ENCODE measurements at regions not wholly inside any gene's neighbourhood (a gene's known extent, or its start where the extent isn't known, plus 50 kb on each side); places are given as distances from the start of the nearest gene placed in this dataset.

DNA sequence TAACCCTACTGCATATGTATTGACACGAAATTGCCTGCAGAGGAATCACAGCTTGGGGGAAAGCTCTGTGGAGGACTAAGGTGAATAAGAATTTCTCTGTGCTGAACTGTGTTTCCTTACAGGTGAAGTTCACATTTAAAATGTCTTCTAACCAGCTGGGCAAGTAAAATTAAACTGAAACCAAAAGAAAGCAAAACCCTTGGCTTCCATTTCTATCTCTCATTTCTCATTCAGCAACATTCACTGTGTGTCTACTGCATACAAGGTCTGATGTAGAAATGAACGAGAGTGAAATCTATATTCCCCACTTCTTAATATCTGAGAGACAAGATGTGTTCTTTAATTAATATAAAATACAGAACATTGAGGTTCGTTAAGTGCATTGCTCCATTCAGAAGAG lies 397.3 kb downstream of the SOX11 start:
- Histone ChIP-seq H3K36me3 (ENCODE audit: control insufficient read depth, insufficient read depth, low read length) (no peaks in the 10 kb centered on the region), H3K4me3 (ENCODE audit: low read depth, low read length) (no peak overlapping the region), H3K27me3 (ENCODE audit: control insufficient read depth, insufficient read depth, low read length) (no peaks in the 10 kb centered on the region)
- ChIA-PET CTCF (no interaction called here), POLR2A (no interaction called here)
- no peak for TF ChIP-seq CTCF (IDR thresholded peaks at IDR 0.05; ENCODE audit: insufficient read depth, low read depth, low read length)
- no peak for DNase-seq (ENCODE audit: low read depth)

GRCh38 chr2:6103372-6103771 lies 411.2 kb downstream of the SOX11 start:
- no peak for TF ChIP-seq CTCF (IDR thresholded peaks at IDR 0.05; ENCODE audit: insufficient read depth, low read depth, low read length)
- DNase-seq (ENCODE audit: low read depth): no peak
- Histone ChIP-seq H3K36me3 (ENCODE audit: control insufficient read depth, insufficient read depth, low read length) (no peaks in the 10 kb centered on the region), H3K4me3 (ENCODE audit: low read depth, low read length) (no peak overlapping the region), H3K27me3 (ENCODE audit: control insufficient read depth, insufficient read depth, low read length) (no peaks in the 10 kb centered on the region)
- POLR2A ChIA-PET: no interaction called here
- CTCF ChIA-PET: interaction anchor here (0.6 kb wide), 1 partner anchor 655 kb away, joined by 3 read pairs; no protein-coding TSS in a partner anchor

DNA sequence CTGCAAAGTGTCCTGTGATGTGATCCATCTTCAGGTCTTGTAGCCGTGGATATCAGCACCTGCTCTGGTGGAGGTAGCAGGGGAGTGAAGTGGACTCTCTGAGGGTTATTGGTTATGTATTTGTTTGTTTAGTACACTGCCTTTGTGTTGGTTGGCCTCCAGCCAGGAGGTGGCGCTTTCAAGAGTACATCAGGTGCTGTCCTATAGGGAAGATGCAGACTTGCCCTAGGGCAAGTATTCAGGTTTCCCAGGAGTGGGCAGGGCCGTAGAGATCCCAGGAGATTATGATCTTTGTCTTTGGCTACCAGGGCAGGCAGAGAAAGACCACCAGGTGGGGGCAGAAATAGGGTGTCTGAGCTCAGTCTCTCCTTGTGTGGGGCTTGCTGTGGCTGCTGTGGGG lies 411.8 kb downstream of the SOX11 start:
- no peaks in the 10 kb centered on the region for H3K36me3 ChIP-seq (ENCODE audit: control insufficient read depth, insufficient read depth, low read length)
- ChIA-PET CTCF (interaction anchor here (0.6 kb wide), 1 partner anchor 655 kb away, joined by 3 read pairs; no protein-coding TSS in a partner anchor), POLR2A (no interaction called here)
- DNase-seq (ENCODE audit: low read depth): no peak
- no peaks in the 10 kb centered on the region for H3K27me3 ChIP-seq (ENCODE audit: control insufficient read depth, insufficient read depth, low read length)
- no peak overlapping the region for H3K4me3 ChIP-seq (ENCODE audit: low read depth, low read length)
- TF ChIP-seq CTCF (IDR thresholded peaks at IDR 0.05; ENCODE audit: insufficient read depth, low read depth, low read length): no peak

DNA sequence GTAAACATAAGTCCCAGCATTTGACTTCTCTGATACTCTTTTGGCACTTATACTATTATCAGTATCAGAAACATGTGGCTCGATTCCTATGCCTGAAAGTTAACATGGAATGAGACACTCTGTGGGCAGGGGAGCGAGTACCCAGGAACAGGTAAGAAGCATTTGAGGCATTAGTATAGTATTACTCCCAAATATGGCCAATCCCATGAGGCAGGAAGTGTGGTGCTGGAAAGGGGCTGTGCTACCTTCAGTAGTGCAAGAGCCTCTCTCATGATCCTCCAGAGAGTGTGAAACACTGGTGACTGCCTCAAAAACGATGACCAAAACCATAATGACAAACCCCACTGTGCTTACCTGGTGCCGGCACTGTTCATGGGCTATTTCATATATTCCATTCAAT lies 415.1 kb downstream of the SOX11 start:
- Histone ChIP-seq H3K27me3 (ENCODE audit: control insufficient read depth, insufficient read depth, low read length) (no peaks in the 10 kb centered on the region), H3K4me3 (ENCODE audit: low read depth, low read length) (no peak overlapping the region), H3K36me3 (ENCODE audit: control insufficient read depth, insufficient read depth, low read length) (no peaks in the 10 kb centered on the region)
- CTCF ChIA-PET: no interaction called here
- DNase-seq (ENCODE audit: low read depth): no peak
- TF ChIP-seq CTCF (IDR thresholded peaks at IDR 0.05; ENCODE audit: insufficient read depth, low read depth, low read length): no peak
- POLR2A ChIA-PET: no interaction called here

DNA sequence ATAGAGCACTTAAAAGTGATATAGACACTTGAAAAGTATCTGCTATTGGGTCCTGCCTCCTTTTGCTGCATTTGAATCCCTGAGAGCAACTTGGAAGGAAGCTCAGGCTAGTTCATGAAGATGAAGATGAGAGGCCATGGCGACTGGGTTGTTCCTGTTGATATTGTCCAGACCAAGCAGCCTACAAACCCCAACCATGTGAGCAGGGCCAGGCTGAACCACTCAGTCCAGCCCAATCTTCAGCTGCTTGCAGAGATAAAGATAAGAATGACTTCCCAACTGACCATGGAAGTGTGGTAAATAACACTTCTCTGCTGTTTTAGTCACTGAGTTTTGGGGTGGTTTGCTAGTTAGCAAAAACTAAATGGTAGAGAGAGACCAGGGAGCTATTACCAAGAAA lies 417.6 kb downstream of the SOX11 start:
- POLR2A ChIA-PET: no interaction called here
- no peaks in the 10 kb centered on the region for H3K36me3 ChIP-seq (ENCODE audit: control insufficient read depth, insufficient read depth, low read length)
- DNase-seq (ENCODE audit: low read depth): no peak
- TF ChIP-seq CTCF (IDR thresholded peaks at IDR 0.05; ENCODE audit: insufficient read depth, low read depth, low read length): no peak
- CTCF ChIA-PET: no interaction called here
- H3K27me3 ChIP-seq (ENCODE audit: control insufficient read depth, insufficient read depth, low read length): no peaks in the 10 kb centered on the region
- H3K4me3 ChIP-seq (ENCODE audit: low read depth, low read length): no peak overlapping the region
